ENCODE measurements at regions not wholly inside any gene's neighbourhood (a gene's known extent, or its start where the extent isn't known, plus 50 kb on each side); places are given as distances from the start of the nearest gene placed in this dataset.

DNA sequence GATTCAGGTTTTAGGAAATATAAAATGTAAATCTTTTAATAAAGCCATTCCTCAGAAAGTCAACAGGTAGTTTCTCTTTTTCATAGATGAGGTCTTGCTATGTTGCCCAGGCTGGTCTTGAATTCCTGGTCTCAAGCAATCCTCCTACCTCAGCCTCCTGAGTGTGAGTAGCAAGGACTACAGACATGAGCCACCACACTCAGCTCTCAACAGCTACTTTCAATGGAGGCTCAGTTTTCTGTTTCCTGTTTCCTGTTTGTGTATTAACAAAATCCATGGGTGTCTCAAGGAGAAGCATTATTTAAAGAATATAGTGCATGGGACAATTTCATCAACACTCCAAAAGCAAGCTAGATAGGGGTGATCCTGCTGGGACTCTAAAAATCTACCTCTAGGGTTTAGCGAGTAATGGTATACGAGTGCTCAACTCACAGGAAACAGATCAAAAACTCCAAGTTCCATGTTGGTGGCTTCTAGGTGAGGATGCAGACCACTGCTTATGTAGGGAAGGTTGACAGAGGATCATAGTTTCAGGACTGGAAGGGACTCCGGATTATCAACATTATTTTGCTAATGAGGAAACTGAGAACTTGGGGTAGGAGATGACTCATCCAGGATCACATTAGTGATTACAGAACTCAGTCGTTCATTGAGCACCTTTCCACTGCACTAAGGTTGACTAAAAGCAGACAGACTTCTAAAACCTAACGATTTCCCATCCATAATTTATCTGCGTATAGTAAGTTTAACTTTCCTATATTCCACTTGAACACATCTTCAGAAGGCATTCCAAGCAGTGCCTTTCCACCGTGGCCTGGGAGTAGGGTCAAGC is 61.7 kb upstream of the WIPF1 start:
- TF ChIP-seq NBN (IDR thresholded peaks at IDR 0.05; ENCODE audit: low read depth) (no peak), EZH2 (IDR thresholded peaks at IDR 0.05; ENCODE audit: borderline replicate concordance, low read depth, low read length) (no peak), SMC3 (conservative IDR thresholded peaks at IDR 0.05; ENCODE audit: insufficient read depth, low read depth, low read length) (no peak), FOXJ3 (CRISPR knock-in tag; IDR thresholded peaks at IDR 0.05) (no peak)
